GM12872 (cell line): ENCODE measurements at regions not wholly inside any gene's neighbourhood (a gene's known extent, or its start where the extent isn't known, plus 50 kb on each side); places are given as distances from the start of the nearest gene placed in this dataset.

Experiments
- CTCF ChIP-seq: IDR thresholded peaks from 3 replicates; pipeline ENCODE4 v1.5.1; 2011; ENCODE audit warnings: low read depth, mild to moderate bottlenecking, low read length, moderate library complexity; ENCODE audit not compliant: insufficient read depth

GRCh38 chr1:30258876-30259275 is 464.5 kb downstream of the MATN1 start:
- TF ChIP-seq CTCF = no peak

DNA sequence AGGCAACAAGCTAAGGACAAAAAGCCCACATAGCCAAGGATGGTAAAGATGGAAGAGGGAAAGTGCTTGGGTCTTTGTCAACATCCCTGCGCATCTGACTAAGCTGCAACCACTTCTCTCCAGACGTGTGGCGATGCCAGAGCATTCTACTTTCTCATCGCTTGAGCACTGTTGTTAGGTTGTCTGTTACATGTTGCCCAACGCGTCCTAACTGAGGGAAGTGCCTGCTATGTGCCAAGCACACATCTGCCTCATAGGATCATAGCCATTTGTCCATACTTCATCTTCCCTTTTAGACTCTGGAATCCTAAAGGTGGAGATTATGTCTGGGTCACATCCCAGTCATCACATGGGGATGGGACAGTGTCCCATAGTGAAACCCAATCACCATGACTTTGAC is 464.9 kb downstream of the MATN1 start:
- no peak for TF ChIP-seq CTCF

GRCh38 chr1:30257742-30258380 is 465.5 kb downstream of the MATN1 start:
- TF ChIP-seq CTCF = no peak

GRCh38 chr1:30257322-30257721 is 466.1 kb downstream of the MATN1 start:
- TF ChIP-seq CTCF = no peak

DNA sequence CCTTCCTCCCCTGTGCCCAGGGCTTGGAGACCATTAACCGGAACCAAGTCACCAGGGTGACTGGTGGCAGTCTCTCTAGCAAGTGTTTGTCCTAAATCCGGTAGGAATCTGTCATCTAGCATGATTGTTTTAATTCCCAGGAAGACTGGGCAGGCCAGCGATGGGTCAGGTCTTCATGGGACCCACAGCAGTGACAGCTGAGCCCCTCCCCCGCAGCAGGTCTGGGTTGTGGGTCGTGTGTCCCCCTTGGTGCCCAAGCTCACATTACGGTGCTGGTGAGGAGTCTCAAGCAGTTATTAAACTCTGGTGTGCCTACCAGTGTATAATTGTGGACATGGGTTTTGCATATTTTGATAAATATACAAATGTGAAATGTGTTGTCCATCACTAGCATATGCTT is 466.5 kb downstream of the MATN1 start:
- no peak for TF ChIP-seq CTCF

DNA sequence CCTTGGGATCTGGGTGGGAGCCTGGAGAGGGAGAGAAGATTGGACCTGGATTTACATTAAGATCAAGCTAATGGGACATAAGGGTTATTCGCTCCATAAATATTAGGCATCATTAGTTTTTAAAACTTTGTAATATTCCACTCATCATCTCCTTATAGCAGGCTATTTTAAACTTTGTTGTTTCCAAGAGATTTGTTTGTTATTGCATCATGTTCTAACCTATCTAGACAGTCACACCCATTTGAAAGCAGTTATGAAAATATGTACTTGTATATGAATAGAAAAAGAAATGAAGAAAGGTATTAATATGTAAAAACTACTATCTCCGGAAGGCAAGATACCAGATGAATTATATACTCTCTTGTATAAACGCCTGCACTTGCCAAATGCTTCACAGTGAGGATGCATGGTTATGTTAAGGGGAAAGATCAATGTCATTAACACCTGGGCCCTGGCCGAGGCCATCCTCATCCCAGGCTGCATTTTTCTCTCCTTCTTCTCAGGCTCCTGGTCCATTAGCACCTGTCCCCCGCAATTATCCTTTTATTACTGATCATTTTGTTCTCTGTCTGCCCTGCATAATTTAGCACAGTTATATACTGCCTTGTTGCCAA is 468.2 kb downstream of the MATN1 start:
- TF ChIP-seq CTCF = no peak

- TF ChIP-seq CTCF = no peak
Measured at GRCh38 chr1:30253807-30254440, 469.5 kb downstream of the MATN1 start.
